Type B pancreatic cell (in vitro differentiated cells): ENCODE measurements at regions not wholly inside any gene's neighbourhood (a gene's known extent, or its start where the extent isn't known, plus 50 kb on each side); places are given as distances from the start of the nearest gene placed in this dataset.

ENCODE experiments used
- DNase-seq: peaks from one replicate; pipeline ENCODE4 v3.0.0; 2021; ENCODE audit warnings: mixed read lengths; ENCODE audit not compliant: unreplicated experiment; ENCODE audit errors: extremely low spot score
- H3K27ac Mint-ChIP-seq: 2 replicates; pipeline ENCODE4 v1.8.0; 2021; ENCODE audit warnings: mild to moderate bottlenecking, mixed read lengths
- H3K27me3 Mint-ChIP-seq: 2 replicates; pipeline ENCODE4 v1.8.0; 2021; ENCODE audit warnings: mixed read lengths
- H3K36me3 Mint-ChIP-seq: 2 replicates; pipeline ENCODE4 v1.8.0; 2021; ENCODE audit warnings: mixed read lengths
- H3K4me1 Mint-ChIP-seq: one replicate; pipeline ENCODE4 v1.8.0; 2021; ENCODE audit warnings: mixed read lengths; ENCODE audit not compliant: unreplicated experiment
- H3K4me3 Mint-ChIP-seq: 2 replicates; pipeline ENCODE4 v1.8.0; 2021; ENCODE audit warnings: mild to moderate bottlenecking, mixed read lengths
- H3K9me3 Mint-ChIP-seq: 2 replicates; pipeline ENCODE4 v1.8.0; 2021; ENCODE audit warnings: mixed read lengths
- TF ChIP-seq, protein P1 (sequence below): fragments of 200-600 bp; sonication (generic); conservative IDR thresholded peaks from 2 replicates; pipeline ENCODE4 v1.5.0; 2021; ENCODE audit warnings: antibody characterized with exemption, mild to moderate bottlenecking

DNA sequence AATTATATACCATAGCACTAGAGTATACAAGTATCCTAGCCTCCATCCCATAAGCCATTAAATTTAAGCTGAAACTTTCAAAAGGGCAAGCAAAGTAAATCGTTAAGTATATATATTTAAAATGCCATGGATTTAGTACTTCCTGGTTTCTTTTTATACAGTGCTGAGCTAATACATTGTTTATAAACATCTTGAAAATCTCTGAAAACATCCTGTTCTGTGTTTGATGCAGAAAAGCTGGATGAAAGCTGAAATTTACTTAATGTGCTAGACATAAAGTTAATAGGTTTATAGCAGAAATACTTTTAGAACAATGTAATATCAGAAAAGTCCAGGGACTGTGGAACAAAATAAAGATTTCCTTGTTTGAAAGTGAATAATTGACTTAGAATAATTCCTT, 875.4 kb downstream of the SLITRK6 start:
- Mint-ChIP-seq H3K27ac (no peak overlapping the region), H3K9me3 (peaks cover 2% of the 10 kb centered on the region), H3K36me3 (no peaks in the 10 kb centered on the region), H3K27me3 (no peaks in the 10 kb centered on the region), H3K4me3 (no peak overlapping the region), H3K4me1 (no peaks in the 10 kb centered on the region)
- no peak for DNase-seq
- TF ChIP-seq, protein P1, sequence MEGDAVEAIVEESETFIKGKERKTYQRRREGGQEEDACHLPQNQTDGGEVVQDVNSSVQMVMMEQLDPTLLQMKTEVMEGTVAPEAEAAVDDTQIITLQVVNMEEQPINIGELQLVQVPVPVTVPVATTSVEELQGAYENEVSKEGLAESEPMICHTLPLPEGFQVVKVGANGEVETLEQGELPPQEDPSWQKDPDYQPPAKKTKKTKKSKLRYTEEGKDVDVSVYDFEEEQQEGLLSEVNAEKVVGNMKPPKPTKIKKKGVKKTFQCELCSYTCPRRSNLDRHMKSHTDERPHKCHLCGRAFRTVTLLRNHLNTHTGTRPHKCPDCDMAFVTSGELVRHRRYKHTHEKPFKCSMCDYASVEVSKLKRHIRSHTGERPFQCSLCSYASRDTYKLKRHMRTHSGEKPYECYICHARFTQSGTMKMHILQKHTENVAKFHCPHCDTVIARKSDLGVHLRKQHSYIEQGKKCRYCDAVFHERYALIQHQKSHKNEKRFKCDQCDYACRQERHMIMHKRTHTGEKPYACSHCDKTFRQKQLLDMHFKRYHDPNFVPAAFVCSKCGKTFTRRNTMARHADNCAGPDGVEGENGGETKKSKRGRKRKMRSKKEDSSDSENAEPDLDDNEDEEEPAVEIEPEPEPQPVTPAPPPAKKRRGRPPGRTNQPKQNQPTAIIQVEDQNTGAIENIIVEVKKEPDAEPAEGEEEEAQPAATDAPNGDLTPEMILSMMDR = no peak

DNA sequence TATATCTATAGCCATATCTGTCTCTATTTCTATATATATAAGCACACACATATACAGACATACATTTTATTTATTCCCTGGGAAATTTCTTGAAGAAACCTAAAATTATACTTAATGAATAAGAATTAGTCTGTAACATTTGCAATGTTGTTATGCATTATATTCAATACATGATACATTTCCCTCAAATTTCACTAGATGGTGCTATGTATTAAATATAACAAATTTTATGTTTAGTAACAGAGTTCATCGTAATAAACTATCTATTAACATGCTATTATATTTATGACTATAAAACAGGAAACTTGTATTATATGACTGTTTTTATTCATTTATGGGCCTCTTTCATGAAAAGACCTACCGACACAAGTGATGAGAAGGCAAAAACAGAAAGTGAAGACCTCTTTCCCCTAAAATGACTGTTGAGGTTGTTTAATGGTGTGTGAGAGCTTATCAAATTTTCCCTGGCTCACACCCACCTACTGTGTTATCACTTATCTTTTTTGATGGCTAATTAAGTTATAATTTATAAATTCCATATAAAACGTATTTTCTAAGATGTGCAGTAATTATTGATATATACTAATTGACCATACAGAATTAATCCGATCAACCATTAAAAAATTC, 881.9 kb downstream of the SLITRK6 start:
- TF ChIP-seq, protein P1 = peak; percentile 84
- H3K27me3 Mint-ChIP-seq = no peaks in the 10 kb centered on the region
- H3K4me3 Mint-ChIP-seq = no peak overlapping the region
- no peak for DNase-seq
- H3K36me3 Mint-ChIP-seq = no peaks in the 10 kb centered on the region
- no peaks in the 10 kb centered on the region for H3K4me1 Mint-ChIP-seq
- no peaks in the 10 kb centered on the region for H3K9me3 Mint-ChIP-seq
- no peak overlapping the region for H3K27ac Mint-ChIP-seq

DNA sequence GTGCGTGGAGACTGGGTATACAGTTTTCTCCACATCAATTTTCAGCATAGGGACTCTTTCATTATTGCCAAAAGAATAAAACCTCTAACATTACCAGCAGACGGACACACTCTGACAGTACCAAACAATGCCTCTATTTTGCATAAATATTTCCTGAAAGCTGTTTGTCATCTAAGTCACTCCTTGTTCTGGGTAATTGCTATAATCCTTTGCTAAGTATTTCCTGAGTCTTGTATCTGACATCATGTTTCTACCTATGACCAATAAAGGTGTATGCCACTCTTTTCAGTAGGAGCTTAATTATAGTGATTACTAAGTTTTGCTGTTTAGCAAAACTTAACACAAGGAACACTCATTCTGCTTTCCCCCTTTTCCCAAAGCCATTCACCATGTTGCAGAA, 886.5 kb downstream of the SLITRK6 start:
- TF ChIP-seq, protein P1 = no peak
- no peaks in the 10 kb centered on the region for H3K4me1 Mint-ChIP-seq
- H3K4me3 Mint-ChIP-seq = no peak overlapping the region
- no peaks in the 10 kb centered on the region for H3K27me3 Mint-ChIP-seq
- no peak for DNase-seq
- H3K36me3 Mint-ChIP-seq = no peaks in the 10 kb centered on the region
- H3K9me3 Mint-ChIP-seq = no peaks in the 10 kb centered on the region
- no peak overlapping the region for H3K27ac Mint-ChIP-seq

DNA sequence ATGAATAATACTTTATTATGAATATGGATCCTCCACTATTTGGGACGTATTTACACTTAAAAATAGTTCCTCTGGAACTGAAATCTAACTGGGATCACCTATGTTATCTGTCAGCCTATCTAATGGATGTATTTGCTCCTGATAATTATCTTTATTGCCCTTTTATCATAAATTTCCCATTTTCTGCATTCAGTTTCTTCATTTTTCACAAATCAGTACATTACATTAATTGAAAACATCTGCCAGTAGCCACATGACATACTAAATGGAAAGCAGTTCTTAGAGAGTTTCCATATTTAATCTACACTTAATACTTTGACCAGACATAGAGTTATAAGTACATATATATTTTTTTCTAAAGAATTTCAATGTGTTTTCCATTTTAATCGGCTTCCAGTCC, 888.8 kb downstream of the SLITRK6 start:
- no peak overlapping the region for H3K27ac Mint-ChIP-seq
- H3K4me3 Mint-ChIP-seq = no peak overlapping the region
- TF ChIP-seq, protein P1 = no peak

DNA sequence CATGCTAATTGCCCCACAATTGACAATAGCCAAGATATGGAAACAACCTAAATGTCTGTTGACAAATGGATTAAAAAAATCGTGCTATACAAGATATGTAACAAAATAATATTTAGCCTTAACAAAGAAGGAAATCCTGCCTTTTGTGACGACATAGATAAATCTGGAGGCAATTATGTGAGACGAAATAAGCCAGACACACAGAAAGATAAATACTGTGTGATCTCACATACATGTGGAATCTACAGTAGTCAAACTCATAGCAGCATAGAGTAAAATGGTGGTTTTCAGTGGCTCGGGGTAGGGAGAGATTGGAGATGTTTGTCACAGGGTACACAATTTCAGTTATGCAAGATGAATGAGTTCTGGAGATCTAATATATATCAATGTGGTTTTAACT, 895.8 kb downstream of the SLITRK6 start:
- H3K36me3 Mint-ChIP-seq = no peaks in the 10 kb centered on the region
- DNase-seq = no peak
- H3K9me3 Mint-ChIP-seq = no peaks in the 10 kb centered on the region
- no peak overlapping the region for H3K27ac Mint-ChIP-seq
- H3K4me3 Mint-ChIP-seq = no peak overlapping the region
- H3K4me1 Mint-ChIP-seq = no peaks in the 10 kb centered on the region
- H3K27me3 Mint-ChIP-seq = no peaks in the 10 kb centered on the region
- TF ChIP-seq, protein P1 = no peak

More for the DNA sequence above, 888.8 kb downstream of the SLITRK6 start:
- H3K9me3 Mint-ChIP-seq = no peaks in the 10 kb centered on the region
- H3K27me3 Mint-ChIP-seq = no peaks in the 10 kb centered on the region
- DNase-seq = no peak
- H3K36me3 Mint-ChIP-seq = no peaks in the 10 kb centered on the region
- no peaks in the 10 kb centered on the region for H3K4me1 Mint-ChIP-seq

DNA sequence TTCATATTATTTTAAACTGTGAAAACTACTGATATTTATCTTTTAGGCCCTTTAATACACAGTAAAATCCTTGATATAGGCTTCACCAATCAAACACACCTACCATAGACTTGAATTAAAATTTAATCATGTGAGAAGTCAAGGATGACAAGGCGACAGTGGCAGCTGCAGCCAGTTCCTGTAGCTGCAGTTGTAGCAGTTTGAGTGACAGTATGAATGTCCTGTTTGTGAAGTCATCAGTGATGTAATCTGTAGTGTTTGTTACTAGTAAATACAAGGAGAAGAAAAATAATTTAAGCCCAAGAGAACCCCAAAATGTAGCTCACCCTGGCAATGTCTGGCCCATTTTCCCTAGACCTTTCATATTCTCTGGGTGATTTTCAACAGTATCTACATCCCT, 897.0 kb downstream of the SLITRK6 start:
- H3K4me3 Mint-ChIP-seq = no peak overlapping the region
- H3K27me3 Mint-ChIP-seq = no peaks in the 10 kb centered on the region
- H3K36me3 Mint-ChIP-seq = no peaks in the 10 kb centered on the region
- TF ChIP-seq, protein P1 = no peak
- H3K27ac Mint-ChIP-seq = no peak overlapping the region
- H3K4me1 Mint-ChIP-seq = no peaks in the 10 kb centered on the region
- no peak for DNase-seq
- no peaks in the 10 kb centered on the region for H3K9me3 Mint-ChIP-seq
